ENCODE measurements at regions not wholly inside any gene's neighbourhood (a gene's known extent, or its start where the extent isn't known, plus 50 kb on each side); places are given as distances from the start of the nearest gene placed in this dataset.

DNA sequence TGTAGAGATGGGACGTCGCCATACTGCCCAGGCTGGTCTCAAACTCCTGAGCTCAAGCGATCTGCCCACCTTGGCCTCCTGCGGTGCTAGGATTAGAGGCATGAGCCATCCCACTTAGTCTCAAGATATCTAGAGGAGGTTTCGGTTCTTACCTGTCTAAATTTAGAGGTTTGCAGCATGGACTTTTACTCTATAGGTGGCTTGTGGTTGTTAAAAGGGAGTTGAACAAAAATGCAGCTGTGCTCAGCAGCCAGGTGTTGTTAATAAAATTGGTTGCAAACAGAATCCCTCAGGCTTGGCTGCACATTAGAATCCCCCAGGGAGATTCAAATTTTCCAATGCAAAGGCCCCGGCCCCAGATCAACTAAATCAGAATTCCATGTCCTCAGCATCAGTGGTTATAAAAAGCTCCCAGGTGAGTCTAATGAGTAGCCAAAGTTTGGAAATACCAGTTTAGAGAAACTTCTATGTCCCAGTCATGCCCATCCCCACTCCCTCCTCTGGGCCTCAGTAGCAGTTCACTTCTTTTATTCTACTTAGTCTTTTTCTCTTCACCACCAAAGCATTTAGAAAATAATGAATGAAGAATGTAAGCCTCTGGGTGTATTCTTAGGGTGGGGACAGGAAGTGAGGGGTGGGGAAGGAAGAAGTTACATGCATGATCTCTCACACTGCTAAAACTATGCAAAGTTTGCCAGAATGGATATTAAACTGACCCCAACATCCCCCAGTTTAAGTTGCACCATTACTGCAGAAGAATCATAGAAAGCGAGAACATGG is 471.0 kb downstream of the COG6 start:
- Mint-ChIP-seq H3K36me3 (ENCODE audit: insufficient read depth) (no peaks in the 10 kb centered on the region), H3K9me3 (ENCODE audit: low read depth) (no peaks in the 10 kb centered on the region), H3K27me3 (peaks cover 2% of the 10 kb centered on the region), H3K4me1 (ENCODE audit: low read depth) (peaks cover 3% of the 10 kb centered on the region), H3K27ac (peak overlapping the region; percentile 58), H3K4me3 (ENCODE audit: low read depth) (no peak overlapping the region)
- DNase-seq (ENCODE audit: low spot score, unreplicated experiment), result no peak
- TF ChIP-seq, protein P1, sequence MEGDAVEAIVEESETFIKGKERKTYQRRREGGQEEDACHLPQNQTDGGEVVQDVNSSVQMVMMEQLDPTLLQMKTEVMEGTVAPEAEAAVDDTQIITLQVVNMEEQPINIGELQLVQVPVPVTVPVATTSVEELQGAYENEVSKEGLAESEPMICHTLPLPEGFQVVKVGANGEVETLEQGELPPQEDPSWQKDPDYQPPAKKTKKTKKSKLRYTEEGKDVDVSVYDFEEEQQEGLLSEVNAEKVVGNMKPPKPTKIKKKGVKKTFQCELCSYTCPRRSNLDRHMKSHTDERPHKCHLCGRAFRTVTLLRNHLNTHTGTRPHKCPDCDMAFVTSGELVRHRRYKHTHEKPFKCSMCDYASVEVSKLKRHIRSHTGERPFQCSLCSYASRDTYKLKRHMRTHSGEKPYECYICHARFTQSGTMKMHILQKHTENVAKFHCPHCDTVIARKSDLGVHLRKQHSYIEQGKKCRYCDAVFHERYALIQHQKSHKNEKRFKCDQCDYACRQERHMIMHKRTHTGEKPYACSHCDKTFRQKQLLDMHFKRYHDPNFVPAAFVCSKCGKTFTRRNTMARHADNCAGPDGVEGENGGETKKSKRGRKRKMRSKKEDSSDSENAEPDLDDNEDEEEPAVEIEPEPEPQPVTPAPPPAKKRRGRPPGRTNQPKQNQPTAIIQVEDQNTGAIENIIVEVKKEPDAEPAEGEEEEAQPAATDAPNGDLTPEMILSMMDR (IDR thresholded peaks at IDR 0.05; ENCODE audit: unreplicated experiment), result no peak

GRCh38 chr13:40127476-40127875 is 472.0 kb downstream of the COG6 start:
- Mint-ChIP-seq H3K27me3 (peaks cover 2% of the 10 kb centered on the region), H3K36me3 (ENCODE audit: insufficient read depth) (no peaks in the 10 kb centered on the region), H3K4me1 (ENCODE audit: low read depth) (peaks cover 3% of the 10 kb centered on the region), H3K4me3 (ENCODE audit: low read depth) (no peak overlapping the region), H3K27ac (no peak overlapping the region), H3K9me3 (ENCODE audit: low read depth) (no peaks in the 10 kb centered on the region)
- no peak for DNase-seq (ENCODE audit: low spot score, unreplicated experiment)
- TF ChIP-seq, protein P1 (IDR thresholded peaks at IDR 0.05; ENCODE audit: unreplicated experiment), result no peak

- Mint-ChIP-seq H3K4me3 (ENCODE audit: low read depth) (no peak overlapping the region), H3K36me3 (ENCODE audit: insufficient read depth) (no peaks in the 10 kb centered on the region), H3K27ac (no peak overlapping the region), H3K4me1 (ENCODE audit: low read depth) (peaks cover 3% of the 10 kb centered on the region), H3K27me3 (peaks cover 2% of the 10 kb centered on the region), H3K9me3 (ENCODE audit: low read depth) (no peaks in the 10 kb centered on the region)
- TF ChIP-seq, protein P1 (IDR thresholded peaks at IDR 0.05; ENCODE audit: unreplicated experiment), result no peak
- no peak for DNase-seq (ENCODE audit: low spot score, unreplicated experiment)
These were observed 472.5 kb downstream of the COG6 start for GRCh38 chr13:40127925-40128324.

- H3K4me3 Mint-ChIP-seq (ENCODE audit: low read depth), result no peak overlapping the region
- peaks cover 3% of the 10 kb centered on the region for H3K4me1 Mint-ChIP-seq (ENCODE audit: low read depth)
These were observed 474.0 kb downstream of the COG6 start for GRCh38 chr13:40129467-40129866.

DNA sequence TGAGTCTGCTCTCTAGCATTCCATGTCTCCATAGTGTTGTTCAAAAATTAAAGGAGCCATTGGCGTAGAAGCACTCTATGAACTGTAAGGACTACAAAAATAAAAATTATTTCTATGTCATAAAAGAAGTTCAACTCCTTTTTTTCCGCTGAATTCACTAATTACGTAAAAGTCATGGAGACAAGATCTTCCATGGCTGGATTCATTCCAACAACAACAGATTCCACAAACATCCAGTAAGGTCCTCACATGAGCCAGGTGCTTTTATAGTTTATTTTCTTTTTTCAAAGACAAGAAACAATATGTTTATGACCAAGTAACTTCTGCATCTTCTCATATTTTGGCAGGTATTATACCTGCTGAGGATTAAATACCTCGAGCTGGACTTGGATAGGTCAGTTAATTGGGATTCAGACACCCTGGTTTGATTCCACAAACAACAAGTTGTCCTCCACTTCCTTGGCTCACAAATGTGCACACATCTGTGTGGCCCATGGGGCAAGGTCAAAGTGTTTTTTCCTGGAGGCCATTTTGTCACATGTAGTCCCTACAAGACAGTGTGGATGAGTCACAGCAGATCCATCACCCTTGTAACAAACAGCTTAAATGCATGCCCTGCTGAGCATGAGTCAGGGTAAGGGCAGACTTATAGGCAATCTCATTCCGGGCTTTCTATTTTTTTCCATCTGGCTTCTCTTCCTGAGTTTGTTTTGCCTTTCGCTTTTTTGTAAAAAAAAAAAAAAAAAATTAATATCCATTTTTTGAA is 475.6 kb downstream of the COG6 start:
- Mint-ChIP-seq H3K9me3 (ENCODE audit: low read depth) (no peaks in the 10 kb centered on the region), H3K4me3 (ENCODE audit: low read depth) (no peak overlapping the region), H3K27me3 (peaks cover 2% of the 10 kb centered on the region), H3K4me1 (ENCODE audit: low read depth) (peaks cover 2% of the 10 kb centered on the region), H3K27ac (no peak overlapping the region), H3K36me3 (ENCODE audit: insufficient read depth) (no peaks in the 10 kb centered on the region)
- TF ChIP-seq, protein P1 (IDR thresholded peaks at IDR 0.05; ENCODE audit: unreplicated experiment), result no peak
- DNase-seq (ENCODE audit: low spot score, unreplicated experiment), result no peak

More at GRCh38 chr13:40129467-40129866, 474.0 kb downstream of the COG6 start:
- H3K27me3 Mint-ChIP-seq, result peaks cover 2% of the 10 kb centered on the region
- TF ChIP-seq, protein P1 (IDR thresholded peaks at IDR 0.05; ENCODE audit: unreplicated experiment), result no peak
- H3K9me3 Mint-ChIP-seq (ENCODE audit: low read depth), result no peaks in the 10 kb centered on the region
- H3K27ac Mint-ChIP-seq, result no peak overlapping the region
- no peaks in the 10 kb centered on the region for H3K36me3 Mint-ChIP-seq (ENCODE audit: insufficient read depth)
- DNase-seq (ENCODE audit: low spot score, unreplicated experiment), result no peak
